ENCODE measurements at regions not wholly inside any gene's neighbourhood (a gene's known extent, or its start where the extent isn't known, plus 50 kb on each side); places are given as distances from the start of the nearest gene placed in this dataset.

GRCh38 chr9:78406933-78407332 lies 110.0 kb downstream of the PSAT1 start:
- TF ChIP-seq CTCF (IDR thresholded peaks at IDR 0.05) (no peak), POLR2A (IDR thresholded peaks at IDR 0.05) (no peak)

Measured in thyroid gland (tissue), 4 donors.